ENCODE measurements at regions not wholly inside any gene's neighbourhood (a gene's known extent, or its start where the extent isn't known, plus 50 kb on each side); places are given as distances from the start of the nearest gene placed in this dataset.

- TF ChIP-seq, protein P1, sequence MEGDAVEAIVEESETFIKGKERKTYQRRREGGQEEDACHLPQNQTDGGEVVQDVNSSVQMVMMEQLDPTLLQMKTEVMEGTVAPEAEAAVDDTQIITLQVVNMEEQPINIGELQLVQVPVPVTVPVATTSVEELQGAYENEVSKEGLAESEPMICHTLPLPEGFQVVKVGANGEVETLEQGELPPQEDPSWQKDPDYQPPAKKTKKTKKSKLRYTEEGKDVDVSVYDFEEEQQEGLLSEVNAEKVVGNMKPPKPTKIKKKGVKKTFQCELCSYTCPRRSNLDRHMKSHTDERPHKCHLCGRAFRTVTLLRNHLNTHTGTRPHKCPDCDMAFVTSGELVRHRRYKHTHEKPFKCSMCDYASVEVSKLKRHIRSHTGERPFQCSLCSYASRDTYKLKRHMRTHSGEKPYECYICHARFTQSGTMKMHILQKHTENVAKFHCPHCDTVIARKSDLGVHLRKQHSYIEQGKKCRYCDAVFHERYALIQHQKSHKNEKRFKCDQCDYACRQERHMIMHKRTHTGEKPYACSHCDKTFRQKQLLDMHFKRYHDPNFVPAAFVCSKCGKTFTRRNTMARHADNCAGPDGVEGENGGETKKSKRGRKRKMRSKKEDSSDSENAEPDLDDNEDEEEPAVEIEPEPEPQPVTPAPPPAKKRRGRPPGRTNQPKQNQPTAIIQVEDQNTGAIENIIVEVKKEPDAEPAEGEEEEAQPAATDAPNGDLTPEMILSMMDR (IDR thresholded peaks at IDR 0.05): no peak
- no peak for TF ChIP-seq POLR2AphosphoS5 (IDR thresholded peaks at IDR 0.05)
- no peak for TF ChIP-seq POLR2A (IDR thresholded peaks at IDR 0.05)
Measured at GRCh38 chr2:53182601-53183000, 585.0 kb upstream of the CHAC2 start.

Measured in transverse colon (tissue), 4 donors.